SK-N-SH (cell line): ENCODE measurements at regions not wholly inside any gene's neighbourhood (a gene's known extent, or its start where the extent isn't known, plus 50 kb on each side); places are given as distances from the start of the nearest gene placed in this dataset.

Experiments used
- EP300 ChIP-seq, 2 experiments: IDR thresholded peaks; 2 replicates each; pipeline versions ENCODE4 v1.4.0 to v1.6.1; 2012; ENCODE audit warnings: borderline replicate concordance in 1 of 2, low read depth in 1 of 2, low read length in 1 of 2
- EZH2phosphoT487 ChIP-seq: fragments of 200-600 bp; sonication (generic); IDR thresholded peaks from 2 replicates; pipeline ENCODE4 v1.6.1; 2017; ENCODE audit warnings: low read depth, mixed run types, mild to moderate bottlenecking, antibody characterized with exemption, moderate library complexity, borderline replicate concordance
- GABPA ChIP-seq: IDR thresholded peaks from 2 replicates; pipeline ENCODE4 v1.4.0; 2012; ENCODE audit warnings: low read depth, mild to moderate bottlenecking
- POLR2AphosphoS5 ChIP-seq: IDR thresholded peaks from 2 replicates; pipeline ENCODE4 v1.6.1; 2012; ENCODE audit warnings: low read depth, low read length
- RAD21 ChIP-seq: IDR thresholded peaks from 2 replicates; pipeline ENCODE4 v1.6.1; 2012; ENCODE audit warnings: mild to moderate bottlenecking, low read length
- RFX5 ChIP-seq: IDR thresholded peaks from 2 replicates; pipeline ENCODE4 v1.6.1; 2012; ENCODE audit warnings: mild to moderate bottlenecking, improper control_type of control experiment, low read length
- TAF1 ChIP-seq: IDR thresholded peaks from 2 replicates; pipeline ENCODE4 v1.6.1; 2012; ENCODE audit warnings: low read depth, mild to moderate bottlenecking, low read length, moderate library complexity, borderline replicate concordance
- TCF12 ChIP-seq: IDR thresholded peaks from 2 replicates; pipeline ENCODE4 v1.4.0; 2012
- YY1 ChIP-seq: IDR thresholded peaks from 2 replicates; pipeline ENCODE4 v1.4.0; 2012; ENCODE audit warnings: low read depth, mild to moderate bottlenecking
- TF ChIP-seq, protein P1 (sequence below): IDR thresholded peaks from 2 replicates; pipeline ENCODE4 v1.4.0; 2012; ENCODE audit warnings: low read depth, borderline replicate concordance
- TF ChIP-seq, protein P2 (sequence below): fragments of 150-350 bp; IDR thresholded peaks from 2 replicates; pipeline ENCODE4 v1.6.1; 2017; ENCODE audit warnings: antibody characterized with exemption, low read length, low read depth, borderline replicate concordance
- TF ChIP-seq, protein P3 (sequence below): fragments of 200-600 bp; sonication (generic); IDR thresholded peaks from 2 replicates; pipeline ENCODE4 v1.6.1; 2017; ENCODE audit warnings: antibody characterized with exemption, mild to moderate bottlenecking, moderate library complexity
- TF ChIP-seq, protein P4 (sequence below): fragments of 150-350 bp; IDR thresholded peaks from 2 replicates; pipeline ENCODE4 v1.6.1; 2016; ENCODE audit warnings: mild to moderate bottlenecking, low read depth, low read length
- TF ChIP-seq, protein P5 (sequence below): IDR thresholded peaks from 2 replicates; pipeline ENCODE4 v1.4.0; 2012; ENCODE audit warnings: low read depth

DNA sequence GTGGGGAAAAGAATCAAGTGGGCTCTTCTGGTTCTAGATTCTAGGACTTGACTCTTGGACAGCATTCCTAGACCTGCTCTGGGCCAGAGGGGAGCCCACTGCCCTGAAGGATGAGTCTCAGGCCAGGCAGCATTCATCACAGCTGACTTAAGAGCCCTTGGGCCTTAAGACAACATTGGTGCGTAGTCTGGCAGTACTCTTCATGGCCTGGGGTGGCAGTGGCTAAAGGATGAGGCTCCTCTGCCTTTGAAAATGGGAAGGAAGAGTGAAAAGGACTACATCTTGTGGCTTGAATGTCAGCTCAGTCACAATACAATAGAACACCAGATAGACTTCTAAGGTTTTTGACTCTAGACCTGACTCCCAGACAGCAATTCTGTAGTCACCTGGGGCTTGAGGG lies 1415.1 kb upstream of the PRMT6 start:
- TF ChIP-seq, protein P1, sequence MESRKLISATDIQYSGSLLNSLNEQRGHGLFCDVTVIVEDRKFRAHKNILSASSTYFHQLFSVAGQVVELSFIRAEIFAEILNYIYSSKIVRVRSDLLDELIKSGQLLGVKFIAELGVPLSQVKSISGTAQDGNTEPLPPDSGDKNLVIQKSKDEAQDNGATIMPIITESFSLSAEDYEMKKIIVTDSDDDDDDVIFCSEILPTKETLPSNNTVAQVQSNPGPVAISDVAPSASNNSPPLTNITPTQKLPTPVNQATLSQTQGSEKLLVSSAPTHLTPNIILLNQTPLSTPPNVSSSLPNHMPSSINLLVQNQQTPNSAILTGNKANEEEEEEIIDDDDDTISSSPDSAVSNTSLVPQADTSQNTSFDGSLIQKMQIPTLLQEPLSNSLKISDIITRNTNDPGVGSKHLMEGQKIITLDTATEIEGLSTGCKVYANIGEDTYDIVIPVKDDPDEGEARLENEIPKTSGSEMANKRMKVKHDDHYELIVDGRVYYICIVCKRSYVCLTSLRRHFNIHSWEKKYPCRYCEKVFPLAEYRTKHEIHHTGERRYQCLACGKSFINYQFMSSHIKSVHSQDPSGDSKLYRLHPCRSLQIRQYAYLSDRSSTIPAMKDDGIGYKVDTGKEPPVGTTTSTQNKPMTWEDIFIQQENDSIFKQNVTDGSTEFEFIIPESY, result no peak
- TF ChIP-seq, protein P2, sequence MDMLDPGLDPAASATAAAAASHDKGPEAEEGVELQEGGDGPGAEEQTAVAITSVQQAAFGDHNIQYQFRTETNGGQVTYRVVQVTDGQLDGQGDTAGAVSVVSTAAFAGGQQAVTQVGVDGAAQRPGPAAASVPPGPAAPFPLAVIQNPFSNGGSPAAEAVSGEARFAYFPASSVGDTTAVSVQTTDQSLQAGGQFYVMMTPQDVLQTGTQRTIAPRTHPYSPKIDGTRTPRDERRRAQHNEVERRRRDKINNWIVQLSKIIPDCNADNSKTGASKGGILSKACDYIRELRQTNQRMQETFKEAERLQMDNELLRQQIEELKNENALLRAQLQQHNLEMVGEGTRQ, result no peak
- TF ChIP-seq POLR2AphosphoS5 (no peak), EZH2phosphoT487 (no peak), RFX5 (no peak), YY1 (no peak), TAF1 (no peak), RAD21 (no peak), GABPA (no peak), TCF12 (no peak), EP300 (IDR thresholded peaks at IDR 0.05; ENCODE audit: borderline replicate concordance in 1 of 2, low read depth in 1 of 2, low read length in 1 of 2) (no peak)
- TF ChIP-seq, protein P3, sequence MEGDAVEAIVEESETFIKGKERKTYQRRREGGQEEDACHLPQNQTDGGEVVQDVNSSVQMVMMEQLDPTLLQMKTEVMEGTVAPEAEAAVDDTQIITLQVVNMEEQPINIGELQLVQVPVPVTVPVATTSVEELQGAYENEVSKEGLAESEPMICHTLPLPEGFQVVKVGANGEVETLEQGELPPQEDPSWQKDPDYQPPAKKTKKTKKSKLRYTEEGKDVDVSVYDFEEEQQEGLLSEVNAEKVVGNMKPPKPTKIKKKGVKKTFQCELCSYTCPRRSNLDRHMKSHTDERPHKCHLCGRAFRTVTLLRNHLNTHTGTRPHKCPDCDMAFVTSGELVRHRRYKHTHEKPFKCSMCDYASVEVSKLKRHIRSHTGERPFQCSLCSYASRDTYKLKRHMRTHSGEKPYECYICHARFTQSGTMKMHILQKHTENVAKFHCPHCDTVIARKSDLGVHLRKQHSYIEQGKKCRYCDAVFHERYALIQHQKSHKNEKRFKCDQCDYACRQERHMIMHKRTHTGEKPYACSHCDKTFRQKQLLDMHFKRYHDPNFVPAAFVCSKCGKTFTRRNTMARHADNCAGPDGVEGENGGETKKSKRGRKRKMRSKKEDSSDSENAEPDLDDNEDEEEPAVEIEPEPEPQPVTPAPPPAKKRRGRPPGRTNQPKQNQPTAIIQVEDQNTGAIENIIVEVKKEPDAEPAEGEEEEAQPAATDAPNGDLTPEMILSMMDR, result no peak
- TF ChIP-seq, protein P4, sequence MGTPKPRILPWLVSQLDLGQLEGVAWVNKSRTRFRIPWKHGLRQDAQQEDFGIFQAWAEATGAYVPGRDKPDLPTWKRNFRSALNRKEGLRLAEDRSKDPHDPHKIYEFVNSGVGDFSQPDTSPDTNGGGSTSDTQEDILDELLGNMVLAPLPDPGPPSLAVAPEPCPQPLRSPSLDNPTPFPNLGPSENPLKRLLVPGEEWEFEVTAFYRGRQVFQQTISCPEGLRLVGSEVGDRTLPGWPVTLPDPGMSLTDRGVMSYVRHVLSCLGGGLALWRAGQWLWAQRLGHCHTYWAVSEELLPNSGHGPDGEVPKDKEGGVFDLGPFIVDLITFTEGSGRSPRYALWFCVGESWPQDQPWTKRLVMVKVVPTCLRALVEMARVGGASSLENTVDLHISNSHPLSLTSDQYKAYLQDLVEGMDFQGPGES, result no peak
- TF ChIP-seq, protein P5, sequence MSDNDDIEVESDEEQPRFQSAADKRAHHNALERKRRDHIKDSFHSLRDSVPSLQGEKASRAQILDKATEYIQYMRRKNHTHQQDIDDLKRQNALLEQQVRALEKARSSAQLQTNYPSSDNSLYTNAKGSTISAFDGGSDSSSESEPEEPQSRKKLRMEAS, result no peak
